HEK293 (cell line): ENCODE measurements at regions not wholly inside any gene's neighbourhood (a gene's known extent, or its start where the extent isn't known, plus 50 kb on each side); places are given as distances from the start of the nearest gene placed in this dataset.

Experiments used
- CTCF ChIA-PET: fragments of 350-600 bp; formaldehyde crosslinking; extraction: SDS; loops from one replicate; lab custom pipeline; 2021; ENCODE audit warnings: antibody characterized with exemption; lab: Yijun Ruan, JAX
- POLR2A ChIA-PET: fragments of 300-600 bp; formaldehyde crosslinking; extraction: SDS; loops from one replicate; lab custom pipeline; 2020; ENCODE audit warnings: antibody characterized with exemption, inconsistent platforms; lab: Yijun Ruan, JAX
- H3K27ac ChIP-seq: fragments of 200-500 bp; sonication (Bioruptor generic); 2 replicates; pipeline ENCODE4 v1.5.1; 2014; ENCODE audit warnings: low read depth, low read length, control low read depth, inconsistent platforms; ENCODE audit errors: extremely low read depth
- H3K36me3 ChIP-seq, 2 experiments: fragments of 200-500 bp in 1 of 2; sonication (Bioruptor generic) in 1 of 2; 1 replicate in 1 of 2; 2 replicates in 1 of 2; pipeline ENCODE4 v1.5.1; 2014 to 2017; ENCODE audit warnings: inconsistent platforms in 2 of 2, low read length in 2 of 2; ENCODE audit not compliant: control insufficient read depth in 2 of 2, insufficient read depth in 1 of 2
- H3K4me1 ChIP-seq: fragments of 200-500 bp; sonication (Bioruptor generic); 2 replicates; pipeline ENCODE4 v1.5.1; 2014; ENCODE audit warnings: mild to moderate bottlenecking, low read length, inconsistent platforms; ENCODE audit not compliant: control insufficient read depth, insufficient read depth
- H3K4me3 ChIP-seq: 2 replicates; pipeline ENCODE4 v1.5.1; 2011; ENCODE audit warnings: low read depth, mild to moderate bottlenecking, control low read depth, low read length, moderate library complexity
- H3K9me3 ChIP-seq: fragments of 200-500 bp; sonication (Bioruptor generic); 2 replicates; pipeline ENCODE4 v1.5.1; 2014; ENCODE audit warnings: low read depth, low read length, inconsistent platforms; ENCODE audit not compliant: control insufficient read depth, insufficient read depth
- AEBP2 ChIP-seq: fragments of 450-650 bp; formaldehyde crosslinking; IDR thresholded peaks from 2 replicates; pipeline ENCODE4 v1.5.1; 2016; ENCODE audit warnings: missing biosample characterization, missing genetic modification characterization, borderline replicate concordance
- KLF7 ChIP-seq: fragments of 450-650 bp; formaldehyde crosslinking; IDR thresholded peaks from 2 replicates; pipeline ENCODE4 v1.5.1; 2016; ENCODE audit warnings: missing biosample characterization, missing genetic modification characterization, borderline replicate concordance
- PATZ1 ChIP-seq: fragments of 450-650 bp; formaldehyde crosslinking; IDR thresholded peaks from 2 replicates; pipeline ENCODE4 v1.5.1; 2016; ENCODE audit warnings: missing biosample characterization, missing genetic modification characterization
- ZNF16 ChIP-seq: fragments of 450-650 bp; formaldehyde crosslinking; IDR thresholded peaks from 2 replicates; pipeline ENCODE4 v1.5.1; 2016; ENCODE audit warnings: low read depth, missing biosample characterization, missing genetic modification characterization
- ZNF174 ChIP-seq: fragments of 450-650 bp; formaldehyde crosslinking; IDR thresholded peaks from 2 replicates; pipeline ENCODE4 v1.5.0; 2017; ENCODE audit warnings: missing biosample characterization, mild to moderate bottlenecking, missing genetic modification characterization
- ZNF214 ChIP-seq: fragments of 450-650 bp; formaldehyde crosslinking; IDR thresholded peaks from 2 replicates; pipeline ENCODE4 v1.5.1; 2017; ENCODE audit warnings: missing biosample characterization, mild to moderate bottlenecking, missing genetic modification characterization, borderline replicate concordance
- ZNF473 ChIP-seq: fragments of 450-650 bp; formaldehyde crosslinking; IDR thresholded peaks from 2 replicates; pipeline ENCODE4 v1.5.1; 2017; ENCODE audit warnings: missing biosample characterization, missing genetic modification characterization
- ZNF654 ChIP-seq: fragments of 450-650 bp; formaldehyde crosslinking; IDR thresholded peaks from 2 replicates; pipeline ENCODE4 v1.5.1; 2016; ENCODE audit warnings: low read depth, missing biosample characterization, missing genetic modification characterization
- ZNF660 ChIP-seq: fragments of 450-650 bp; IDR thresholded peaks from 2 replicates; pipeline ENCODE4 v1.5.1; 2018; ENCODE audit warnings: missing biosample characterization, mild to moderate bottlenecking, missing genetic modification characterization
- ZNF664 ChIP-seq: fragments of 450-650 bp; formaldehyde crosslinking; IDR thresholded peaks from 2 replicates; pipeline ENCODE4 v1.5.1; 2016; ENCODE audit warnings: missing biosample characterization, missing genetic modification characterization
- ZNF792 ChIP-seq: fragments of 450-650 bp; formaldehyde crosslinking; IDR thresholded peaks from 2 replicates; pipeline ENCODE4 v1.5.1; 2016; ENCODE audit warnings: missing biosample characterization, missing genetic modification characterization
- TF ChIP-seq, protein P1 (sequence below): fragments of 450-650 bp; IDR thresholded peaks from 2 replicates; pipeline ENCODE4 v1.5.1; 2018; ENCODE audit warnings: missing biosample characterization, mild to moderate bottlenecking, missing genetic modification characterization
- TF ChIP-seq, protein P2 (sequence below): fragments of 450-650 bp; formaldehyde crosslinking; IDR thresholded peaks from 2 replicates; pipeline ENCODE4 v1.5.1; 2016; ENCODE audit warnings: missing biosample characterization, missing genetic modification characterization
- TF ChIP-seq, protein P3 (sequence below): fragments of 450-650 bp; formaldehyde crosslinking; IDR thresholded peaks from 2 replicates; pipeline ENCODE4 v1.5.1; 2017; ENCODE audit warnings: missing biosample characterization, missing genetic modification characterization
- TF ChIP-seq, protein P4 (sequence below): IDR thresholded peaks from 2 replicates; pipeline ENCODE4 v1.6.1; 2011; ENCODE audit warnings: mild to moderate bottlenecking, low read depth, low read length, borderline replicate concordance

DNA sequence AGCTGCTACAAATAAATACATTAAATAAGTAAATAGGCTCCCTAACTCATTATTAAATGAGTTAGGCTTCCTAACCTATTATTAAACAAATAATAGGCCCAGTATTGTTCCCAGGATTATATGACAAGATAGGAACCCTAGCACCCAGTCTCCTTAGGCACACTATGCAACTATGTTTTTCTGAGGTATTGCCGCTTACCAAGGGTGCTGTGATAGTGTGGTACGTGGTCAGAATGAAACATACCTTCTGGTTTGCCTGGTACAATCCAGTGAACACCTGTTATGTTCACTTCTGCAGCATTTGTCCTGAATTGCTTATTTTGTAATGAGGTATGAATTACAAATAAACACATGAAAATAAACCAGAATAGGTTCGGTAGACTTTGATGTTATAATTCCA is 375.6 kb upstream of the GBE1 start:
- TF ChIP-seq, protein P1, sequence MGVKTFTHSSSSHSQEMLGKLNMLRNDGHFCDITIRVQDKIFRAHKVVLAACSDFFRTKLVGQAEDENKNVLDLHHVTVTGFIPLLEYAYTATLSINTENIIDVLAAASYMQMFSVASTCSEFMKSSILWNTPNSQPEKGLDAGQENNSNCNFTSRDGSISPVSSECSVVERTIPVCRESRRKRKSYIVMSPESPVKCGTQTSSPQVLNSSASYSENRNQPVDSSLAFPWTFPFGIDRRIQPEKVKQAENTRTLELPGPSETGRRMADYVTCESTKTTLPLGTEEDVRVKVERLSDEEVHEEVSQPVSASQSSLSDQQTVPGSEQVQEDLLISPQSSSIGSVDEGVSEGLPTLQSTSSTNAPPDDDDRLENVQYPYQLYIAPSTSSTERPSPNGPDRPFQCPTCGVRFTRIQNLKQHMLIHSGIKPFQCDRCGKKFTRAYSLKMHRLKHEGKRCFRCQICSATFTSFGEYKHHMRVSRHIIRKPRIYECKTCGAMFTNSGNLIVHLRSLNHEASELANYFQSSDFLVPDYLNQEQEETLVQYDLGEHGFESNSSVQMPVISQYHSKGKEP (tag by site-specific recombination) = no peak
- TF ChIP-seq ZNF664 (tag by site-specific recombination) (no peak), ZNF16 (no peak), ZNF473 (tag by site-specific recombination) (no peak), KLF7 (tag by site-specific recombination) (no peak)
- TF ChIP-seq, protein P2, sequence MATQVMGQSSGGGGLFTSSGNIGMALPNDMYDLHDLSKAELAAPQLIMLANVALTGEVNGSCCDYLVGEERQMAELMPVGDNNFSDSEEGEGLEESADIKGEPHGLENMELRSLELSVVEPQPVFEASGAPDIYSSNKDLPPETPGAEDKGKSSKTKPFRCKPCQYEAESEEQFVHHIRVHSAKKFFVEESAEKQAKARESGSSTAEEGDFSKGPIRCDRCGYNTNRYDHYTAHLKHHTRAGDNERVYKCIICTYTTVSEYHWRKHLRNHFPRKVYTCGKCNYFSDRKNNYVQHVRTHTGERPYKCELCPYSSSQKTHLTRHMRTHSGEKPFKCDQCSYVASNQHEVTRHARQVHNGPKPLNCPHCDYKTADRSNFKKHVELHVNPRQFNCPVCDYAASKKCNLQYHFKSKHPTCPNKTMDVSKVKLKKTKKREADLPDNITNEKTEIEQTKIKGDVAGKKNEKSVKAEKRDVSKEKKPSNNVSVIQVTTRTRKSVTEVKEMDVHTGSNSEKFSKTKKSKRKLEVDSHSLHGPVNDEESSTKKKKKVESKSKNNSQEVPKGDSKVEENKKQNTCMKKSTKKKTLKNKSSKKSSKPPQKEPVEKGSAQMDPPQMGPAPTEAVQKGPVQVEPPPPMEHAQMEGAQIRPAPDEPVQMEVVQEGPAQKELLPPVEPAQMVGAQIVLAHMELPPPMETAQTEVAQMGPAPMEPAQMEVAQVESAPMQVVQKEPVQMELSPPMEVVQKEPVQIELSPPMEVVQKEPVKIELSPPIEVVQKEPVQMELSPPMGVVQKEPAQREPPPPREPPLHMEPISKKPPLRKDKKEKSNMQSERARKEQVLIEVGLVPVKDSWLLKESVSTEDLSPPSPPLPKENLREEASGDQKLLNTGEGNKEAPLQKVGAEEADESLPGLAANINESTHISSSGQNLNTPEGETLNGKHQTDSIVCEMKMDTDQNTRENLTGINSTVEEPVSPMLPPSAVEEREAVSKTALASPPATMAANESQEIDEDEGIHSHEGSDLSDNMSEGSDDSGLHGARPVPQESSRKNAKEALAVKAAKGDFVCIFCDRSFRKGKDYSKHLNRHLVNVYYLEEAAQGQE (tag by site-specific recombination) = no peak
- TF ChIP-seq, protein P3, sequence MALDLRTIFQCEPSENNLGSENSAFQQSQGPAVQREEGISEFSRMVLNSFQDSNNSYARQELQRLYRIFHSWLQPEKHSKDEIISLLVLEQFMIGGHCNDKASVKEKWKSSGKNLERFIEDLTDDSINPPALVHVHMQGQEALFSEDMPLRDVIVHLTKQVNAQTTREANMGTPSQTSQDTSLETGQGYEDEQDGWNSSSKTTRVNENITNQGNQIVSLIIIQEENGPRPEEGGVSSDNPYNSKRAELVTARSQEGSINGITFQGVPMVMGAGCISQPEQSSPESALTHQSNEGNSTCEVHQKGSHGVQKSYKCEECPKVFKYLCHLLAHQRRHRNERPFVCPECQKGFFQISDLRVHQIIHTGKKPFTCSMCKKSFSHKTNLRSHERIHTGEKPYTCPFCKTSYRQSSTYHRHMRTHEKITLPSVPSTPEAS = no peak
- ChIA-PET CTCF (interaction anchor here (0.6 kb wide), 1 partner anchor 53 kb away, joined by 3 read pairs; no protein-coding TSS in a partner anchor), POLR2A (no interaction called here)
- no peak overlapping the region for H3K27ac ChIP-seq
- H3K36me3 ChIP-seq = no peaks in the 10 kb centered on the region
- no peaks in the 10 kb centered on the region for H3K4me1 ChIP-seq
- H3K9me3 ChIP-seq = no peaks in the 10 kb centered on the region
- H3K4me3 ChIP-seq = no peak overlapping the region

DNA sequence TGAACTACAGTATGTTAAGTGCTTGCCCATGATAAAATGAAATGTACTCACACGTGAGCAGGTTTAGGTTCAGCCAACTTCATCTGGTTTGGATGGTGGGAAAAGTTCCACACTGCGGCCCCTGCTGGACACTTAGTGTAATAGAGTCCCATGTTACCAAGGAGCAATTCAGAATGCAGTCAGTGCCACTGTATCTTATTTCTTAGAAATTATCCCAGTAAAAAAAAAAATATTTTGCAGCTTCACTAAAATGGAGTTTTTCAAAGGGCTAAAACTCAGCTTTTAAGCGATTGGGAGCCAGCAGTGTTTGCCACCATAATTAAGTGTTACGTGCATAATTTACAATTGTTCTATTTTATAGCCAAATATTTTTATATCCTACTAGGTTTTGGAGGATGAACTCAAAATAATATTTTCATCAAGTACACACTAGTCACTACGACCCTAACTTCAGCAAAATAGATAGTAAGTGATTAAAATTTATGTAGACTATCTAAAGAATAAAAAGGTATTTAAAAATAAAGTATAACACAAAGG is 371.7 kb upstream of the GBE1 start:
- ChIA-PET CTCF (interaction anchor here (0.5 to 1.4 kb wide), 9 partner anchors 13 to 992 kb away, joined by 3 to 6 read pairs (median 3); no protein-coding TSS in a partner anchor), POLR2A (no interaction called here)
- no peaks in the 10 kb centered on the region for H3K9me3 ChIP-seq
- TF ChIP-seq ZNF654 (tag by site-specific recombination) (peak; percentile 42), ZNF792 (no peak)
- H3K27ac ChIP-seq = no peak overlapping the region
- no peak overlapping the region for H3K4me3 ChIP-seq
- H3K4me1 ChIP-seq = no peaks in the 10 kb centered on the region
- H3K36me3 ChIP-seq = no peaks in the 10 kb centered on the region

DNA sequence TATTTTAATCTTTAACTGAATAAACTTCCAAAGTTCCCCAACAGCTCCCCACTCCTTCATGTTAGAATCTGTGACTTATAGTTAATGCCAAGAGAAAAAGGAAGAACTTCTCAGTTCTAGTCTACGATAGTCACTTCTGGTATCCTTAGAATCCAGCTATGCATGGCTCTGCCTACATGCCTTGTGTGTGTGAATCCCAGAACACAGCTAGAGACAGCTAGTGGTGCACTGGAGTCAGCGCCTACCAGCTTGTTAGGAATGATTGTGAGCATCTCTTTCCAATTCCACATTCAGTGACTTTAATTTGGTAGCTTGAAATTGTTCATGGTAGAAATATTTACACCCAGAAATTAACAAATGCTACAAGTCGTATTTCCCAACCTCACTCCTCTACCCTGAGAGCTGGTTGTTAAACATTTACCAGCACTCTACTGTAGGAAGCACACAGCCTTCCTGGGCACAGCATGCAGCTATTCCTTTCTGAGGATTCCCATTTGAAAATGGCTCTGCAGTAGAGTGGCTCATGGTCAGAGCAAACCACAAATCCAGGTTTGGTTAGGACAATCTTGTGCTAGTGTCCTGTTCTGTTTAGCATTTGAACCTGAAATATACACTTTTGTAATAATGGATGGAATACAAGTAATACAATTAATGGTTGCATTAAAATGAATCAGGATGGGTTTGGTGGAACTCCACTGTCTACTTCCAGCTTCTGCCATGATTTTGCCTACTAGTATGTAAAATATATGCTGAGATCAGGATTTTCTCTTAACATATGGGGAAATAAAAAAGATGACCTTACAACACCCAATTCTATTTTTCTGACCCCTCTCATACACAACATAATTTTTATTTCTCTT is 371.0 kb upstream of the GBE1 start:
- ChIA-PET POLR2A (no interaction called here), CTCF (interaction anchor here (0.5 to 1.4 kb wide), 9 partner anchors 16 to 710 kb away, joined by 3 to 6 read pairs (median 3); no protein-coding TSS in a partner anchor)
- Histone ChIP-seq H3K27ac (no peak overlapping the region), H3K9me3 (no peaks in the 10 kb centered on the region), H3K36me3 (no peaks in the 10 kb centered on the region), H3K4me1 (no peaks in the 10 kb centered on the region), H3K4me3 (no peak overlapping the region)
- TF ChIP-seq ZNF660 (tag by site-specific recombination) (no peak), ZNF214 (no peak), ZNF174 (tag by site-specific recombination) (no peak), AEBP2 (tag by site-specific recombination) (no peak), PATZ1 (tag by site-specific recombination) (no peak)
- TF ChIP-seq, protein P4, sequence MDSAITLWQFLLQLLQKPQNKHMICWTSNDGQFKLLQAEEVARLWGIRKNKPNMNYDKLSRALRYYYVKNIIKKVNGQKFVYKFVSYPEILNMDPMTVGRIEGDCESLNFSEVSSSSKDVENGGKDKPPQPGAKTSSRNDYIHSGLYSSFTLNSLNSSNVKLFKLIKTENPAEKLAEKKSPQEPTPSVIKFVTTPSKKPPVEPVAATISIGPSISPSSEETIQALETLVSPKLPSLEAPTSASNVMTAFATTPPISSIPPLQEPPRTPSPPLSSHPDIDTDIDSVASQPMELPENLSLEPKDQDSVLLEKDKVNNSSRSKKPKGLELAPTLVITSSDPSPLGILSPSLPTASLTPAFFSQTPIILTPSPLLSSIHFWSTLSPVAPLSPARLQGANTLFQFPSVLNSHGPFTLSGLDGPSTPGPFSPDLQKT = no peak
